ENCODE measurements at regions not wholly inside any gene's neighbourhood (a gene's known extent, or its start where the extent isn't known, plus 50 kb on each side); places are given as distances from the start of the nearest gene placed in this dataset.
"Not testable (repeated sequence)": the region's sequence is repeated elsewhere in the genome, so short reads cannot be mapped to it uniquely, and the experiment has no call there.

DNA sequence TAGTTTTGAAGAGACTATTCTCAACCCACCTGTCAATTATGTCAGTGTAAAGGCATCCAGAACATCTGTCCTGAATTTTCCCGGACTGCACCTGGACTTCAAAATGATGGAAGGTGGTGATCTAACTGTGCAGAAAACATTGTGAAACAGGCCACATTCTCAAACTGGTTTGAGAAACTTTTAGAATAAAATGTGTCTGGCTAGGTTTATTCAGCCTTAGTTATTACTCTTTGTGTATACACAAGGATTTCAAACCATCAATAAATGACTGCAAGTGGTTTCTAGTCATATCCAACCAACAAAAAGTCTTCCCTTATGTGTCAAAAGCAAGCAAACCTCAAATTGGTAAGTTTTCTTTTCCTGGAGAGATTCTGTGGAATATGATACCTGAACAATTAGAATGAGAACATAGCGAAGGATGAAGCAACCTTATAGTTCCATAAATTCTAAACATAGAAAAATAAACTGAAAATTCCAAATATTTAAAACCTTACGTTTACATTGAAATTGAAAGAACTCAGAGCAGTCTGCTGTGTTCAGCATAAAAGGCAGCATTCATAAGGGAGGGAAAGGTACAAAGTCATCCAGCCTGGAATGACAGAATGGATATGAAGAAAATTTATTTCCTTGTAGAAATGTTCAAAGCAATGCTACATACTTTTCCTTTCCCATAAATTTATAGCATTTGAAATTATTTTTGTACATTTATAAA is 306.6 kb upstream of the TGFBR2 start:
- no peak for DNase-seq (ENCODE audit: low spot score)

DNA sequence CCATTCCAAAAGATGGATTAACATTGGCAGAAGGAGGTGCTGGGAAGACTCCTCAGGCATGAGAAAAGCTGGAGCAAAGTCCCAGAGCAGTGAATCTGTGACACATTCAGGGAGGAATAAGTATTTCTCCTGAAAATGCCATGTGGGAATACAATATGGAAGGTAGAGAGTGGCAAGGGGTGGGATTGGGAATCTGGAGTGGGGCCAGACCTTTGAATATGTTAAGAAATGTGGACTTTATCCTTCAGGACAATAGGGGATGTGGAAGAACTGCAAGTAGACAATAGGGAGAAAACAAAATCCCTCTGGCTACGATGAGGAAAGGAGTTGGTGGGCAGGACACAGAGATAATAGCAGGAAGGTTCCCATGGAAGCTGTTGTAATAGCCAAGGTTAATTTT is 305.6 kb upstream of the TGFBR2 start:
- no peak for DNase-seq (ENCODE audit: low spot score)

DNA sequence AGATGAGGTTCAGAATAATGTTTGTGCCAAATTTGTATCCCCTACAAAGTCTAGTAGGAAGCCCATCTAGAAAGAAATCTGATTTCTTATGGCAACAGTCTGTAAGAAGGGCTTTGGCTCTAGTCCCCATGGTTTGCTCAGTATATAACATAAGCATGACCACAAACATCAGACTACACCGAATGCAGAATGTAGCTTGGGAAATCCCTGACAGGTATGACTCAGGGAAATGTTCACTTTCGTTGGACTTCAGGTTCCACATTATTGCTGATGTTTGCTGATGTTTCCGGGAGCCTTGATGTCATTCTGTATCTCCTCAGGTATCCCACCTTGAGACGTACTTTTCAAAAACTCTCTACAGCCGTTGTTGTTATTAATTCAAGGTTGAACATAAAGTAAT is 304.4 kb upstream of the TGFBR2 start:
- no peak for DNase-seq (ENCODE audit: low spot score)

DNA sequence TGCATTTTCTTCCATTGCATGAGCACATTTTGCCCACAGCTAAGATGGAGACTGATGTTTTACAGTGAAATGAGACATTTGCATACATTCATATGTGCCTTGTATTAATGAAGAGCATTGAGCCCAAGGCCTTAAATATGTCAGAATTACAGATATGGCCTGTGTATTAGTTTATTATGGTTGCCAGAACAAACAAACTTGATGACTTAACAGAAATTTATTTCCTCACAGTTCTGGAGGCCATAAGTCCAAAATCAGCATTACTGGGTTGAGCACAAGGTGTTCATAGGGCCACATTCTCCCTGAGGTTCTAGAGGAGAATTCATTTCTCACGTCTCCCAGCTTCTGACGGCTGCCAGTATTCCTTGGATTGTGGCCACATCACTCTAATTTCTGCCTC is 302.6 kb upstream of the TGFBR2 start:
- no peak for DNase-seq (ENCODE audit: low spot score)

DNA sequence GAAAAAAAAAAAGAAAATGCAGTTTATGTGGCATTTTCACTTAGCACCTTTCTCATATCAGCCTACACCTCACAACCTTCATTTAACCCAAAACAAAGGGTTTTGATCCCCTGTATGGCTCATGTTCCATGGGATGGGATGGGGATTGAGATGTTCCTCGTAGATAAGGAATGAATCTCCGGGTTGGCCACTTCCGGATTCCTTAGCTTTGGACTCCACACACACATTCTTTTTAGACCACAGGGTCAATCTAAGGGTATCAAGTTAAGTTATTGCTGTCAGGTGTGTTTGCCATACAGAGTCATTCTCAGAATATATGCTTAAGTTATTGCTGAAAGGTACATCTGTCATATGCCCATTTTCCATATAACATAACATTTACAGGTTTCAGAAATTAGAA is 301.4 kb upstream of the TGFBR2 start:
- DNase-seq (ENCODE audit: low spot score): no peak

DNA sequence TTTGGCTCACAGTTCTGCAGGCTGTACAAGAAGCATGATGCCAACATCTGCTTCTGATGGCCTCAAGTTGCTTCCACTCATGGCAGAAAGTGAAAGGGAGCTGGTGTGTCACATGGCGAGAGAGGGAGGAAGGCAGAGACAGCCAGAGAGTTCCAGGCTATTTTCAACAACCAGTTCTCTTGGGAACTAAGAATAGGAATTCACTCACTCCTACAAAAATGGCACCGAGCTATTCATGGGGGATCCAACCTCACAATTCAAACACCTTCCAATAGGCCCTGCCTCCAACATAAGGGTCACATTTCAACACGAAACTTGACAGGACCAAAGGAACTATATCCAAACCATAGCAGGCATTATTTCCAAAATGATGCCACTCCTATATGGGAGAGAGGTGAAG is 299.5 kb upstream of the TGFBR2 start:
- DNase-seq (ENCODE audit: low spot score): no peak

DNA sequence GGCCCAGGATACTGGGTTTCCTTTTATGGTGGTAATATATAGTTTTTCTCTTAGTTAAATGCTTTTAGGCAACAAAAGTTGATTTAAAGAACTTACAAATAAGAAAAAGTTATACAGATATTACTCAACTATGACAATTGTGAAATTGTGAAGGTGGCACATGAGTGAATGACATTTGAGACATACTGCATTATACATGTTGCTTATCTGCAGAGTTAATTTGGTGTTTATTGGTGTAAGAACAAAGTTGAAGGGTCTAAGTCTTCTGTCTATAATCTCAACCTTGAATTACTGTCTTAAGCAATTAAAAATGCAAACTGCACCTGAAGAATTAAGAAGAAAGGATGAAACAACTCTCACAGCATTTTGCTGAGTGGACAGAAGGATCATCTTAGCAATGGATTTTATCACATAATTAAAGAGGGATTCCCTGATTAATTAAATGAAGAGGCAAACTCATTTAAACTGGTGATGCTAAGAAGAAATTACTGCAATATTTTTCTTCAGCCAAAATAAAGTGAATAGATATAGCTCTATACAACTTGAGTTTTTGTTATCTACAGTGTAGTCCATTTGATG is 298.9 kb upstream of the TGFBR2 start:
- no peak for DNase-seq (ENCODE audit: low spot score)

DNA sequence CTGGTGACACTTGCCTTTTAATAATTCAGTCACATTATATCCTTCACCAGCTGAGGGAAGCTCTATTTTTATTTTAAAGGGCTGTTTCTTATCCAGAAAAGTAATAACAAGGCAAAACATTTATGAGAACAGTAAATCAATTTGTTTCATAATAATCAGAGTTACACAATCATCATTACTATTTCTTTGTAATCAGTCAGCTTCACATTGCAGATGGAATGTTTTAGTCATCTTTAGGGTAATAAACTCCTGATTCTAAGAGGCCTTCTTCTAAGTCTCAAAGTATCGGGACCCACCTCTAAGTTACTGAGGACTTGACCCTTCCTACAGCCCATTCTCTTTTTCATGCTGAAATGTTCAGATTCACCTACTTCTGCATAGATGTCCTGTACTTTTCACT is 298.3 kb upstream of the TGFBR2 start:
- DNase-seq (ENCODE audit: low spot score): no peak

DNA sequence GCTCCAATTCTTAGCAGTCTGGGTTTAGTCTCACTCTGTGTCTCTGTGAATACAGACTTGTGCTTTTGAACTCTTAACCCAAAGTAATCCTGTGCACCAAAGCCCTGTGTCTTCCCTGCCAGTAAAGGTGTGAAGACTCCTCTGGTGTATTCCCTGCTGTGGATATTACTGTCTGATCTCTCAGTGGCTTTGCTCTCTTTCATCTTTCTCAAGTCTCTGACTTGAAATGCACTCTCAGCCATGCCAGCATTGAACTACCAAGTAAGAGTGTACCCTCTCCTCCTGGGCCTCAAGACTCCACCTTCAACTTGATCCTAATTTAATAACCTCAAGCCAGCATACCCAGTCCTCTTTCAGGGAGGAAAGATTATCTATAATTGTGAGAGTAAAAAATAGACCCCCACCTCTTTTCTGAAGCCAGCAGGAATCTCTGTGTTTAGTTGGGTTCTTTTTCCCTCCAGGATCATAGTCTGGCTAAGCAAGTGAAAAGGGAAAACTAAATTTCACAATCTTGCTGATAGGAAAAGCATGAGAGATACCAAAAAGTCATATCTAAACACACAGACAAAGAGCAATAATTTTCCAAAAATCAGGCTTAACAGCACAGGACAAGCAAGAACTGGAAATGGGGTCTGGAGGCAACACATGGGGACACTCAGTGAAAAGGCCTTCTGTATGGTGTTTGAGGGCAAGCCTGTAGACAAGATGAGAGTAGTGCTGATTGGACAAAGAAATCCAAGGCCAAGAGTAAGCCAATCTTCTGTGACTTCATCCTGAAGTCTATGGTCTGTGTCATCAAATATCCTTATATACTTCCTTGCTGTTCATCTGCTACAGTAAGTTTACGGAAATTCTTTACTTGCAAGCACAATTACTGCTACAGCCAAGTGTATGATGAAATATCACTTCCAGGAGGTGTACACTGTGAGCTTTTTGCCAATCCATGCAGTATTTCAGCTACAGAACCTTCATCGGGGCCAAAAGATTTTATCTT is 296.1 kb upstream of the TGFBR2 start:
- DNase-seq (ENCODE audit: low spot score): no peak

DNA sequence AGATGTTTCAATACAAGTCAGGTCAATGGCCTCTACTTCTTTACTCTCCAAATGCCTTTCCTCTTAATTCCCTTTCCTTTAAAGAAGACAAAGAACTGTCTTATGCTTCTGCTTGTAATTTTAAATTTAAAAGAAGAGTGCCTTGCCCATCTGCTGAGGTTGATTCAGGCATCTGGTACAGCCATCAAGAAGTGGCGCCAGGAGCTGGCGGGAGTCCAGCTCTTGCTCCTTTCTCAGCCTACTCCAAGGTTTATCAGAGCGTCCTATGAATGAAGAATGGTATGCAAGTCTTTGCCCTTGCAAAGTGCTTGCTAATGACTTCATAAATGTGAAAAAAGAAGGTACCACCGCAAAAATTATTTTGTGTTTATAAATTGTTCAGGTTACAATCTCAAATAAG is 294.6 kb upstream of the TGFBR2 start:
- no peak for DNase-seq (ENCODE audit: low spot score)

DNA sequence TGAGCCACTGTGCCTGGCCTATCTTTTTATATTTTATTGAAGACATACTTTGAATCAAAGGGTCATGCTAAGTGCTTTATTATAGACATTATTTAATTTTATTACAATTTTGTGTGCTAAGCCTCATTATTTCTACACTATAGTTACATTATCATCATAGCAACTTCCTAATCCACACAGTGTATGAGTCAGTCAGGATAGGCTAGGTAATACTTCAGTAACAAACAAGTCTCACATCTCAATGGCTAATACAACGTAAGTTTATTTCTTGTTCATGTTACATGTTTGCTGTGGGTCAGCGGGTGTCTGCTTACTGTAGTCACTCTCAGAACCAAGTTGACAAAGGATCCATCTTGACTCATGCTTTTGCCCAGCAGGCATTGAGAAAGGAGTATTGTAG is 292.6 kb upstream of the TGFBR2 start:
- DNase-seq (ENCODE audit: low spot score): no peak

DNA sequence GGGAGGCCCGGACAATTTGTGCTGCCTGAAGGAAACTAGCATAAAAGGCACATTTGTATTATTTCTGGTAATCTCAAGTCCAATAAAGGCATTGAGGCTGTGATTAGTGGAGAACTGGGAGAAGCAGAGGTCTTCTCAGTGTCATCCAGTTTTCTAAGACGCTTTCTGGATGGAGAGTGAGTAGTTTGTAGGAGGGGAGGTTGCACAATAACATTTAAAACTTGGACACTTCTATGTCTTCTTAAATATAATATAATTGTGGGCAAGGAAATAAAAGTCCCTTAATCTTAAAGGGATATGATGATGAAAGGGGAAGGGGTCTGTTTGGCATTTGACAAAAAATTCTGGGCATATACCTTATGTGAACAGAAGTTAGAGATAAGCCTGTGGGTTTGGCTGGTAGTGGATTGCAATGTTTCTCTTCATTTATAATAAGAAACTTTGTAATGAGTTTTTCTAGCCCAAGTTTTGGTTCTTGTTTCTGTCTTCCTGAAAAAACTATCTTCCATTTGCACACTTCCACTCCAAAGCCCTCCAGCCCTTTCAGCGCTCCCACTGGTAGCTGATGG is 291.6 kb upstream of the TGFBR2 start:
- DNase-seq (ENCODE audit: low spot score): no peak

DNA sequence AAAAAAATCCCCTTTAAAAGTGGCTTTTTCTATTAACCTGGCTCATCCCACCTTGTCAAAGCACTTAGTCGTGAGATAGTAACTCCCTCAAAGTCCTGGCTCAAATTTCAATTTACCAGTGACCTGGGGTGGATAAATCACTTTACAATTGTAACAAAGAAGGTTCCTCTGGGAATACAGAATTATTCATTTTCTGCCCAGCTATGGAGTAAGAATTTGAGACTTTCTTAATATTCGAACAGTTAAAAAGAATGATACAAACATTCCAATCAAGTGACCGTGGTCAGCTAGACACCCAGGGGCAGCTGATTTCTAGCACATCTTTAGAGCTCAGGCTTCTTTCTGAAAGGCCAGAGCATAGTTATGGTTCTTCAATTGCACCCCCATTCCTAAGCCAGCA is 291.0 kb upstream of the TGFBR2 start:
- DNase-seq (ENCODE audit: low spot score): no peak

DNA sequence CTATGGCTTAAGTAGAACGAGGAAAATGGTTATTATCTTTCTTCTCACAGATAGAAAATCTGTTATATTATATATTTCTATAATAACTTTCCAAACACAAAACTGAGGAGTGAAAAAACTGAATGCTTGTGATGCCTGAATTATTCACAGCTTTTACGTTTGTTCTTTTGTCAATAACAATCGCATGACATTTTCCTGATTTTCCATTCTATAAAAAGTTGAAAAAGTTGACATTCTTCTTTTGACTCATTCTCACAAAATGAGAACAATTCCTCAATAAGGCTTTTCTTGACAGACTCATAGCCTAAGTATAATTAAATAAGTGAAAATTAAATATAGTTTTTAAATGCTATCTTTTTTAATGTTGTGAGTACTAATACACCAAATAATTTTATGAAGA is 288.8 kb upstream of the TGFBR2 start:
- no peak for DNase-seq (ENCODE audit: low spot score)

DNA sequence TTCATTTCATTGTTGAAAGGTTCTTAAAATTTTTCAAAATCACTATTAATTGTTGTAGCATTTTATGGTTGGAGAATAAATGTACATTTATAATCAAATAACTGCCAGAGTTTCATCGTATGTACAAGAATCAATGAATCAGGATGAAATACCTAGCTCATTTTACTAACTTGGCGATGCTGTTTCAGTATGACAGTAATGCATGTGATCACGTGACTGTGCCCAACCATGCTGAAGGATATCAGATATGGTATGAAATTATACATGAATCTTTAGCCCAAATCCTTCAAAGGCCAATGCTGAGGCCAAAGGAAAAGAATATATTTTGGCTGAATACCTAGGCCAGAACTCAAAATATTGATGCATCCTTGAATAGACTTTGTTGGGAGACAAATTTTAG is 288.3 kb upstream of the TGFBR2 start:
- no peak for DNase-seq (ENCODE audit: low spot score)

DNA sequence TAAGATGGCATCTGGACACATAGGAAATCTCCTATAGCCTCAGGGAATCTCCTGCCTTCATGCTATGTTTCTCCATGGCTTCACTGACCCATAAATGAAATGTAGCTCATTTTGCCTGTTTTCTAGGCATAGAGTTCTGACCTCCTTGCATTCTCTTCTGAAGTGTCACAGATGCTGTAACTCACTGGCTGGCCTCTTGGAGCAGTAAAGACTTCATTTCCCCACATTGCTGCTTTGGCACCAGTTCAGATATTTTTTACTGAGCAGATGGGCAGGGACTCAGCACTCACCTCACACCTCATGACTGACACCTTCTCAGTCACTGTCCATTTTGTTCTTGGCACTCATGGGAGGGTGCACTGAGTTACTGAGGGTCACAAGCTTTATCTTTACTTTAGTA is 286.7 kb upstream of the TGFBR2 start:
- no peak for DNase-seq (ENCODE audit: low spot score)

DNA sequence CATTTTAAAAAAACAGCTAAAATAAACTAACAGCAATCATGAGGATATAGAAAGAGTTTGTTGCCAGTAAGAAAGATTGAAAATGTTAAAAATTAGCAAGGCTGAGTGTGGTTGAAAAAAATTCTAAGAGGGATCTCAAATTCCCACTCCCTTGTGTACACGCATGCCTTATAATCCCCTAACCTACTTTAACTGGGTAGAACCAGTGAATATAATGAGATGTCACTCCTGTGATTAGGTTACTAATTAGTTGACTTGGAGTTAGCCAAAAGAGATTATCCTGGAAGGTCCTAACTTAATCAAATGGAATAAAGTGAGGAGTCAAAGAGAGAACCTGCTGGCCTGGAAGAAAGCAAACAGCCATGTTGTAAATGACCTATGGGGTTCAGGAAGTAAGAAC is 286.0 kb upstream of the TGFBR2 start:
- DNase-seq (ENCODE audit: low spot score): no peak

DNA sequence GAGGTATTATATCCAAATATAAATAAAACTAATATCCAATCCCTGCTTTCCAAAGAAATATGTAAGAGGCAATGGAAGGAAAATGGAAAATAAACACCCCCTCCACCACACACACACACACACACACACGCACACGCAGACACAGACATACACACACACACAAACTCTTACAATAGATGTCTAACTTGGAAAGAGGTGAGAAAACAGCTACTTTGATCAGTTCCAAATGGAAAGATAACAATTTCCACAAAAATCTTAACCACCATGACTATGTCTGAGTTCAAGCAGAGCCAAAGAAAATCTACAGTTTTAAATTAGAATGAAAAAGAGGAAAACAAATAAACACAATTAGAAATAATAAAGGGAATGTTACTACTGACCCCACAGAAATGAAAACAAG is 285.3 kb upstream of the TGFBR2 start:
- no peak for DNase-seq (ENCODE audit: low spot score)

DNA sequence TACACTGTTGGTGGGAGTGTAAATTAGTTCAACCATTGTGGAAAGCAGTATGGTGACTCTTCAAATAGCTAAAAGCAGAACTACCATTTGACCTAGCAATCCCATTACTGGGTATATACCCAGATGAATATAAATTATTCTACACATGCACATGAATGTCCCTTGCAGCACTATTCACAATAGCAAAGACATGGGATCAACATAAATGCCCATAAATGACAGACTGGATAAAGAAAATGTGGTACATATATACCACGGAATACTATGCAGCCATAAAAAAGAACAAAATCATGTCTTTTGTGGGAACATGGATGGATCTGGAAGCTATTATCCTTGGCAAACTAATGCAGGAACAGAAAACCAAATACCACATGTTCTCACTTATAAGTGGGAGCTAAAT is 282.8 kb upstream of the TGFBR2 start:
- DNase-seq (ENCODE audit: low spot score): not testable (repeated sequence)

DNA sequence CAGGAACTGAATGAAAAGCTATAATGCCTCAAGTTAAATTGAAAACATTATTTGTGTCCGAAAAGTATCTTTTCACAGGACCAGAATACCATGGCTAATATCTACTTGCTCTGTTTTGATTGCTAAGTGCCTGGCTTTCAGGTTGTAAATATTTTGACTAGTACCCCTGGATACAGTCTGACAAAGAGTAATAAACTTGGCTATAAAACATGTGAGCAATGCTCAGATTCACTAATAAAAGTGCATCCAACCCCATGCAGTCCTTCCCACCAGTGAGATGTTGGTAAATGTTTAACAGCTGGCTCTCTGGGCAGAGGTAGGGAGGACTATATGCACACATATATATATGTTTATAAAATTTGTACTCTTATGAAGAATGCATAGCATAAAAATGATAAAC is 281.8 kb upstream of the TGFBR2 start:
- no peak for DNase-seq (ENCODE audit: low spot score)

DNA sequence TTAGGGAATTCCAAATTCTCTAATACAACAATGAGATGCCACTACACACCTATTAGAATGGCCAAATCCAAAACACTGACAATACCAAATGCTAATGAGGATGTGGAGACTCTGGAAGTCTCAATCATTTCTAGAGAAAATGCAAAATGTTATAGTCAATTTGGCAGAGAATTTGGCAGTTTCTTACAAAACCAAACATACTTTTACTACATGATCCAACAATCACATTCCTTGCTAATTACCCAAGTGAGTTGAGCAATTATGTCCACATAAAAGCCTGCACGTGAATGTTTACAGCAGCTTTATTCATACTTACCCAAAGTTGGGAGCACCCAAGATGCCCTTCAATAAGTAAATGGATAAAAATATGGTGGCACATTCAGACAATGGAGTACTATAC is 278.4 kb upstream of the TGFBR2 start:
- not testable (repeated sequence) for DNase-seq (ENCODE audit: low spot score)

DNA sequence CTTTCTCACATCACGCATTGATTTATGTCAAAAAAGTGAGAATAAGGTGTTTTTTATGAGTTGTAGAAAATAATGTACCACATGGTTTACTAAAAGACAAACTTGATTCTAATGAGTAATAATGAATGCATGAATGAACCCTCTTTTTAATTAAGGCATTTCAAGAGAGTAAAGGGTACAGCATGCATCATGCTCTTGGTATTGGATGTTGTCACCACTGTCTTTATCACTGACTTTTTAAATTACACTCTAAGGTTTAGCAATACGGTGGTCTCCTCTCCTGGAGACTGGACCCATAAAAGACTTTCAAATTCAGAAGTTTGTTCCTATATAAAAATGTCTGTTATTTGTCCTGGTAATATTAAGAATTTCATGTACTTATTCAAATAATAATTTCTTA is 277.5 kb upstream of the TGFBR2 start:
- not testable (repeated sequence) for DNase-seq (ENCODE audit: low spot score)

DNA sequence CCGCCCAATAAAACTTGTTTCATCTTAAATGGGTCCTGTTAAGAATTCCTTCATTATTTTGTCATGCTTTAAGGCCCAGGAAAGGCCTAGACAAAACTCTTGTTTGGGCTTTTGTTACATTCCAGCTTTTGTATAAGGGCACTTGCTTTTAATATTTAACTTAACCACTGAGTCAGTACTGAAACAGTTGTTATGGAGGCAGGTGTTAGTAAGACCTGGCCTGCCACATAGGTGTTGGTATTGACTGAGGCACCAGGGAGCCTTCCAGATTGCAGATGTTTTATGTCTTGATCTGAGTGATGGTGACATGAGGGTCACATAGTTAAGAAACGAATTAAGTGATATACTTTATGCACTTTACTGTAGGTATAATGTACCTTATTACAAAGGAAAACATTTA is 274.9 kb upstream of the TGFBR2 start:
- DNase-seq (ENCODE audit: low spot score): no peak

All from HuH-7.5 (cell line).